ENCODE measurements at regions not wholly inside any gene's neighbourhood (a gene's known extent, or its start where the extent isn't known, plus 50 kb on each side); places are given as distances from the start of the nearest gene placed in this dataset.

- no peak for TF ChIP-seq CTCF (IDR thresholded peaks at IDR 0.05)
- TF ChIP-seq POLR2A (IDR thresholded peaks at IDR 0.05), result no peak
Measured at GRCh38 chr13:89490661-89491060, 1819.5 kb downstream of the SLITRK5 start.

Measured in vagina (tissue), 2 donors.